ENCODE measurements at regions not wholly inside any gene's neighbourhood (a gene's known extent, or its start where the extent isn't known, plus 50 kb on each side); places are given as distances from the start of the nearest gene placed in this dataset.

- TF ChIP-seq CTCF (IDR thresholded peaks at IDR 0.05) (no peak), JUNB (IDR thresholded peaks at IDR 0.05) (no peak), SMC3 (IDR thresholded peaks at IDR 0.05) (no peak), RAD21 (conservative IDR thresholded peaks at IDR 0.05 in 1 of 2, IDR thresholded peaks at IDR 0.05 in 1 of 2) (no peak), POLR2A (IDR thresholded peaks at IDR 0.05; ENCODE audit: low read length) (no peak), EP300 (IDR thresholded peaks at IDR 0.05) (no peak)
Measured at GRCh38 chr2:205876127-205876526, 193.8 kb downstream of the NRP2 start.

All from A549 (cell line).